Endothelial cell of umbilical vein (primary cell): ENCODE measurements at regions not wholly inside any gene's neighbourhood (a gene's known extent, or its start where the extent isn't known, plus 50 kb on each side); places are given as distances from the start of the nearest gene placed in this dataset.

Experiments used
- BruUV-seq: library from RNA; stranded (reverse); fragments of 400-500 nt; replicated peaks from 2 replicates; lab custom pipeline; 2021; lab: Mats Ljungman, UMichigan
- CTCF ChIA-PET: fragments of 300-600, 350-600 bp; sonication (Branson Sonifier 250); formaldehyde crosslinking; loops from one replicate; lab custom pipeline; 2021; ENCODE audit warnings: antibody characterized with exemption, inconsistent platforms; lab: Charles Lee
- POLR2A ChIA-PET: fragments of 300-600, 350-600 bp; sonication (Branson Sonifier 250); formaldehyde crosslinking; loops from one replicate; lab custom pipeline; 2021; ENCODE audit warnings: antibody characterized with exemption, inconsistent platforms; lab: Charles Lee
- DNase-seq: peaks from one replicate; pipeline ENCODE4 v3.0.0-alpha.2; 2011; ENCODE audit warnings: low read depth, low spot score
- FAIRE-seq: peaks from 2 replicates; lab custom pipeline; 2011; peaks lifted over from hg19 to GRCh38; lab: Jason Lieb, UNC
- H2AFZ ChIP-seq: 2 replicates; pipeline ENCODE4 v1.6.0; 2012; ENCODE audit warnings: low read depth, low read length, control low read depth, inconsistent platforms
- H3K27ac ChIP-seq: 2 replicates; pipeline ENCODE4 v1.5.1; 2011; ENCODE audit warnings: low read depth, mild to moderate bottlenecking, control low read depth, low read length, moderate library complexity; ENCODE audit not compliant: insufficient read depth
- H3K27me3 ChIP-seq, 2 experiments: 2 replicates each; pipeline versions ENCODE4 v1.6.0 to v1.6.1; 2011; ENCODE audit warnings: low read length in 2 of 2, mixed read lengths in 1 of 2; ENCODE audit not compliant: control insufficient read depth in 2 of 2, insufficient read depth in 2 of 2
- H3K36me3 ChIP-seq, 2 experiments: 2 replicates in 1 of 2; 3 replicates in 1 of 2; pipeline ENCODE4 v1.5.1; 2011; ENCODE audit warnings: low read length in 2 of 2, mild to moderate bottlenecking in 1 of 2, moderate library complexity in 1 of 2; ENCODE audit not compliant: control insufficient read depth in 2 of 2, insufficient read depth in 2 of 2; ENCODE audit errors: extremely low read depth in 1 of 2
- H3K4me1 ChIP-seq: 3 replicates; pipeline ENCODE4 v1.5.1; 2011; ENCODE audit warnings: mild to moderate bottlenecking, low read length; ENCODE audit not compliant: control insufficient read depth, insufficient read depth; ENCODE audit errors: extremely low read depth
- H3K4me2 ChIP-seq: 2 replicates; pipeline ENCODE4 v1.6.1; 2011; ENCODE audit warnings: low read length, control low read depth, mixed read lengths; ENCODE audit not compliant: insufficient read depth
- H3K4me3 ChIP-seq, 3 experiments: fragments of 200-600 bp in 1 of 3; sonication (generic), shearing (Covaris generic) in 1 of 3; replicated peaks in 1 of 3; 2 replicates each; pipeline ENCODE4 v1.5.1; 2011 to 2016; ENCODE audit warnings: control low read depth in 3 of 3, low read length in 3 of 3, mild to moderate bottlenecking in 2 of 3, inconsistent platforms in 1 of 3, low read depth in 1 of 3, moderate library complexity in 1 of 3; ENCODE audit not compliant: insufficient read depth in 1 of 3
- H3K79me2 ChIP-seq: 2 replicates; pipeline ENCODE4 v1.6.0; 2012; ENCODE audit warnings: low read length, inconsistent platforms; ENCODE audit not compliant: control insufficient read depth, insufficient read depth
- H3K9ac ChIP-seq: replicated peaks from 2 replicates; pipeline ENCODE3; 2011; ENCODE audit warnings: low read length, control low read depth; ENCODE audit not compliant: insufficient read depth; ENCODE audit errors: extremely low read depth
- H3K9me1 ChIP-seq: replicated peaks from 3 replicates; pipeline ENCODE4 v1.6.0; 2011; ENCODE audit warnings: mild to moderate bottlenecking, low read length; ENCODE audit not compliant: control insufficient read depth, insufficient read depth; ENCODE audit errors: extremely low read depth
- H3K9me3 ChIP-seq: replicated peaks from 2 replicates; pipeline ENCODE4 v1.5.1; 2012; ENCODE audit warnings: low read length, inconsistent platforms; ENCODE audit not compliant: control insufficient read depth, insufficient read depth
- H4K20me1 ChIP-seq: replicated peaks from 2 replicates; pipeline ENCODE3; 2011; ENCODE audit warnings: mild to moderate bottlenecking, low read length; ENCODE audit not compliant: control insufficient read depth, insufficient read depth; ENCODE audit errors: extremely low read depth
- CTCF ChIP-seq, 2 donors: IDR thresholded peaks; 1 replicate in 1 of 2; 2 replicates in 1 of 2; pipeline ENCODE4 v1.5.1; 2011; ENCODE audit warnings: low read length in 2 of 2, mild to moderate bottlenecking in 2 of 2, moderate library complexity in 2 of 2, control low read depth in 1 of 2, inconsistent platforms in 1 of 2, low read depth in 1 of 2; ENCODE audit not compliant: insufficient read depth in 1 of 2; ENCODE audit errors: extremely low read depth in 1 of 2
- EZH2 ChIP-seq: IDR thresholded peaks from 2 replicates; pipeline ENCODE4 v1.6.1; 2012; ENCODE audit warnings: borderline replicate concordance, low read depth, mild to moderate bottlenecking, moderate library complexity, low read length, inconsistent platforms; ENCODE audit not compliant: severe bottlenecking
- FOS ChIP-seq: IDR thresholded peaks from 2 replicates; pipeline ENCODE4 v1.6.1; 2011; ENCODE audit warnings: mild to moderate bottlenecking, low read length, moderate library complexity, borderline replicate concordance; ENCODE audit not compliant: insufficient read depth
- GATA2 ChIP-seq: IDR thresholded peaks from 2 replicates; pipeline ENCODE4 v1.7.0; 2011; ENCODE audit warnings: low read depth, mild to moderate bottlenecking, moderate library complexity, mixed read lengths, low read length; ENCODE audit not compliant: insufficient read length, insufficient read depth
- MYC ChIP-seq: IDR thresholded peaks from one replicate; pipeline ENCODE4 v1.6.1; 2011; ENCODE audit warnings: mild to moderate bottlenecking, low read depth, low read length
- dilution Hi-C: fragments of 300-500 bp; cut with MboI; formaldehyde crosslinking; loops from one replicate; pipeline ENCODE4 v1.15.0; 2019; ENCODE audit warnings: low sequenced_read_pairs; ENCODE audit not compliant: extremely low pct_ligation_motif_present
- intact Hi-C: fragments of 100-400 bp; cut with micrococcal nuclease; formaldehyde crosslinking; loops from one replicate; pipeline ENCODE4 v1.10.0; 2022

GRCh38 chr16:64392456-64392855 lies 729.4 kb downstream of the CDH11 start:
- H4K20me1 ChIP-seq = no peaks in the 10 kb centered on the region
- no peaks in the 10 kb centered on the region for H3K27me3 ChIP-seq
- no peaks in the 10 kb centered on the region for H3K79me2 ChIP-seq
- H3K4me3 ChIP-seq = no peak overlapping the region
- DNase-seq (no peak), FAIRE-seq (no peak)
- intact Hi-C loops = no loop called here
- no peaks in the 10 kb centered on the region for H3K36me3 ChIP-seq
- POLR2A ChIA-PET = no interaction called here
- H3K9me1 ChIP-seq = no peaks in the 10 kb centered on the region
- TF ChIP-seq GATA2 (no peak), EZH2 (no peak), CTCF (IDR thresholded peaks at IDR 0.05; ENCODE audit: extremely low read depth in 1 of 2, insufficient read depth in 1 of 2, low read depth in 1 of 2, low read length in 2 of 2) (no peak), MYC (no peak), FOS (no peak)
- dilution Hi-C loops = no loop called here
- H3K9ac ChIP-seq = no peak overlapping the region
- H2AFZ ChIP-seq = no peak overlapping the region
- H3K9me3 ChIP-seq = no peaks in the 10 kb centered on the region
- H3K4me1 ChIP-seq = peaks cover 22% of the 10 kb centered on the region
- H3K27ac ChIP-seq = no peak overlapping the region
- CTCF ChIA-PET = no interaction called here
- H3K4me2 ChIP-seq = no peak overlapping the region
- BruUV-seq = no TSS peak

- no TSS peak for BruUV-seq
- intact Hi-C loops (no loop called here), dilution Hi-C loops (no loop called here)
- CTCF ChIA-PET = interaction anchor here (0.7 to 1.9 kb wide), 4 partner anchors 9 to 930 kb away, joined by 3 to 6 read pairs (median 3); no protein-coding TSS in a partner anchor
- no peaks in the 10 kb centered on the region for H3K9me1 ChIP-seq
- no peaks in the 10 kb centered on the region for H4K20me1 ChIP-seq
- H3K9me3 ChIP-seq = no peaks in the 10 kb centered on the region
- H3K9ac ChIP-seq = peak overlapping the region; percentile 65
- peaks cover 12% of the 10 kb centered on the region for H3K4me1 ChIP-seq
- H2AFZ ChIP-seq = peak overlapping the region; percentile 99
- DNase-seq (peak; percentile 59), FAIRE-seq (peak; percentile 43)
- peak overlapping the region; percentile 78 for H3K27ac ChIP-seq
- POLR2A ChIA-PET = no interaction called here
- peak overlapping the region; percentile 92 for H3K4me2 ChIP-seq
- H3K27me3 ChIP-seq = no peaks in the 10 kb centered on the region
- peak overlapping the region in 1 of 3 experiments; percentile 42 for H3K4me3 ChIP-seq
- TF ChIP-seq FOS (peak; percentile 75), MYC (no peak)
- no peaks in the 10 kb centered on the region for H3K36me3 ChIP-seq
- no peaks in the 10 kb centered on the region for H3K79me2 ChIP-seq
Measured at GRCh38 chr16:64391063-64391600, 730.7 kb downstream of the CDH11 start.
